ENCODE measurements at regions not wholly inside any gene's neighbourhood (a gene's known extent, or its start where the extent isn't known, plus 50 kb on each side); places are given as distances from the start of the nearest gene placed in this dataset.

- POLR2A ChIA-PET = no interaction called here
- FAIRE-seq = no peak
- BruUV-seq (replicated peaks) = no TSS peak
Observed at GRCh38 chr4:85369703-85370380, 105.1 kb upstream of the ARHGAP24 start.

More at GRCh38 chr4:85369703-85370380, 105.1 kb upstream of the ARHGAP24 start:
- DNase-seq (ENCODE audit: low read depth, low spot score) = no peak
- dilution Hi-C loops (cut with MboI; ENCODE audit: extremely low pct_ligation_motif_present, low sequenced_read_pairs) = no loop called here
- H3K9ac ChIP-seq (replicated peaks; ENCODE audit: extremely low read depth, insufficient read depth, low read length) = no peak overlapping the region
- H3K4me3 ChIP-seq (replicated peaks in 1 of 3; ENCODE audit: insufficient read depth in 1 of 3, low read depth in 1 of 3, low read length in 3 of 3) = no peak overlapping the region
- no peaks in the 10 kb centered on the region for H3K4me1 ChIP-seq (ENCODE audit: control insufficient read depth, extremely low read depth, insufficient read depth, low read length)
- H3K79me2 ChIP-seq (ENCODE audit: control insufficient read depth, insufficient read depth, low read length) = no peaks in the 10 kb centered on the region
- H4K20me1 ChIP-seq (replicated peaks; ENCODE audit: control insufficient read depth, extremely low read depth, insufficient read depth, low read length) = no peaks in the 10 kb centered on the region
- no peak overlapping the region for H3K27ac ChIP-seq (ENCODE audit: insufficient read depth, low read depth, low read length)
- no peak overlapping the region for H3K4me2 ChIP-seq (ENCODE audit: insufficient read depth, low read length)
- intact Hi-C loops (cut with micrococcal nuclease) = loop anchor here (1.0 to 5.0 kb wide), 4 partner anchors 223 to 793 kb away; no protein-coding TSS in a partner anchor
- no peaks in the 10 kb centered on the region for H3K36me3 ChIP-seq (ENCODE audit: control insufficient read depth in 2 of 2, extremely low read depth in 1 of 2, insufficient read depth in 2 of 2, low read length in 2 of 2)
- peaks cover 4 to 33% of the 10 kb centered on the region in 2 experiments for H3K27me3 ChIP-seq (ENCODE audit: control insufficient read depth in 2 of 2, insufficient read depth in 2 of 2, low read length in 2 of 2)
- CTCF ChIA-PET = interaction anchor here (0.5 to 2.8 kb wide), 7 partner anchors 8 to 378 kb away, joined by 3 to 11 read pairs (median 7); no protein-coding TSS in a partner anchor
- H3K9me1 ChIP-seq (replicated peaks; ENCODE audit: control insufficient read depth, extremely low read depth, insufficient read depth, low read length) = no peaks in the 10 kb centered on the region
- TF ChIP-seq GATA2 (IDR thresholded peaks at IDR 0.05; ENCODE audit: insufficient read depth, insufficient read length, low read depth, low read length) (no peak), CTCF (IDR thresholded peaks at IDR 0.05; ENCODE audit: extremely low read depth in 1 of 2, insufficient read depth in 1 of 2, low read depth in 1 of 2, low read length in 2 of 2) (peak; percentile 3 to 6)
- no peaks in the 10 kb centered on the region for H3K9me3 ChIP-seq (replicated peaks; ENCODE audit: control insufficient read depth, insufficient read depth, low read length)
- H2AFZ ChIP-seq (ENCODE audit: low read depth, low read length) = no peak overlapping the region
